Kidney epithelial cell (primary cell): ENCODE measurements at regions not wholly inside any gene's neighbourhood (a gene's known extent, or its start where the extent isn't known, plus 50 kb on each side); places are given as distances from the start of the nearest gene placed in this dataset.
"Not testable (repeated sequence)": the region's sequence is repeated elsewhere in the genome, so short reads cannot be mapped to it uniquely, and the experiment has no call there.

Experiments used
- DNase-seq: peaks from one replicate; pipeline ENCODE4 v3.0.0-alpha.2; 2010; ENCODE audit warnings: low read depth
- H3K27me3 ChIP-seq: 2 replicates; pipeline ENCODE4 v1.6.0; 2011; ENCODE audit warnings: low read length; ENCODE audit not compliant: control insufficient read depth, insufficient read depth
- H3K36me3 ChIP-seq: 2 replicates; pipeline ENCODE4 v1.5.1; 2011; ENCODE audit warnings: low read length; ENCODE audit not compliant: control insufficient read depth, insufficient read depth
- H3K4me3 ChIP-seq: 2 replicates; pipeline ENCODE4 v1.5.1; 2011; ENCODE audit warnings: low read depth, mild to moderate bottlenecking, control low read depth, low read length
- CTCF ChIP-seq: IDR thresholded peaks from 2 replicates; pipeline ENCODE4 v1.5.1; 2011; ENCODE audit warnings: mild to moderate bottlenecking, moderate library complexity, low read length, control low read depth, inconsistent platforms; ENCODE audit not compliant: insufficient read depth, poor library complexity, severe bottlenecking

GRCh38 chr1:182255494-182255893 lies 136.1 kb downstream of the GLUL start:
- no peak for DNase-seq
- no peaks in the 10 kb centered on the region for H3K36me3 ChIP-seq
- H3K4me3 ChIP-seq = no peak overlapping the region
- no peak for TF ChIP-seq CTCF
- no peaks in the 10 kb centered on the region for H3K27me3 ChIP-seq

- no peak for TF ChIP-seq CTCF
- Histone ChIP-seq H3K4me3 (no peak overlapping the region), H3K36me3 (no peaks in the 10 kb centered on the region), H3K27me3 (no peaks in the 10 kb centered on the region)
- DNase-seq = no peak
Measured at GRCh38 chr1:182253319-182253860, 138.2 kb downstream of the GLUL start.

- DNase-seq = no peak
- TF ChIP-seq CTCF = no peak
- Histone ChIP-seq H3K27me3 (no peaks in the 10 kb centered on the region), H3K36me3 (no peaks in the 10 kb centered on the region), H3K4me3 (no peak overlapping the region)
Measured at GRCh38 chr1:182251561-182251960, 140.0 kb downstream of the GLUL start.

GRCh38 chr1:182249201-182249676 lies 142.4 kb downstream of the GLUL start:
- no peaks in the 10 kb centered on the region for H3K36me3 ChIP-seq
- TF ChIP-seq CTCF = no peak
- no peak overlapping the region for H3K4me3 ChIP-seq
- no peak for DNase-seq
- H3K27me3 ChIP-seq = no peaks in the 10 kb centered on the region

GRCh38 chr1:182248721-182249120 lies 142.9 kb downstream of the GLUL start:
- DNase-seq = no peak
- TF ChIP-seq CTCF = no peak
- Histone ChIP-seq H3K4me3 (no peak overlapping the region), H3K36me3 (no peaks in the 10 kb centered on the region), H3K27me3 (no peaks in the 10 kb centered on the region)

- H3K27me3 ChIP-seq, H3K36me3 ChIP-seq, DNase-seq, H3K4me3 ChIP-seq: not testable (repeated sequence)
Measured at GRCh38 chr1:182247813-182248212, 143.8 kb downstream of the GLUL start.
